Glutamatergic neuron (in vitro differentiated cells): ENCODE measurements at regions not wholly inside any gene's neighbourhood (a gene's known extent, or its start where the extent isn't known, plus 50 kb on each side); places are given as distances from the start of the nearest gene placed in this dataset.

ENCODE experiments used
- DNase-seq: peaks from one replicate; pipeline ENCODE4 v3.0.0; 2022
- H3K27ac Mint-ChIP-seq: one replicate; pipeline ENCODE4 v1.8.0; 2020; ENCODE audit warnings: mild to moderate bottlenecking, mixed read lengths, inconsistent platforms; ENCODE audit not compliant: unreplicated experiment
- H3K27me3 Mint-ChIP-seq: one replicate; pipeline ENCODE4 v1.8.0; 2020; ENCODE audit warnings: mild to moderate bottlenecking, moderate library complexity, mixed read lengths, inconsistent platforms; ENCODE audit not compliant: unreplicated experiment
- H3K36me3 Mint-ChIP-seq: one replicate; pipeline ENCODE4 v1.8.0; 2020; ENCODE audit warnings: mild to moderate bottlenecking, mixed read lengths, inconsistent platforms; ENCODE audit not compliant: unreplicated experiment
- H3K4me1 Mint-ChIP-seq: one replicate; pipeline ENCODE4 v1.8.0; 2020; ENCODE audit warnings: mild to moderate bottlenecking, low read depth, mixed read lengths, inconsistent platforms; ENCODE audit not compliant: unreplicated experiment
- H3K4me3 Mint-ChIP-seq: one replicate; pipeline ENCODE4 v1.8.0; 2020; ENCODE audit warnings: mild to moderate bottlenecking, mixed read lengths, inconsistent platforms; ENCODE audit not compliant: unreplicated experiment
- H3K9me3 Mint-ChIP-seq: one replicate; pipeline ENCODE4 v1.8.0; 2020; ENCODE audit warnings: mild to moderate bottlenecking, moderate library complexity, mixed read lengths, inconsistent platforms; ENCODE audit not compliant: unreplicated experiment
- CTCF ChIP-seq: fragments of 200-600 bp; sonication (generic); IDR thresholded peaks from one replicate; pipeline ENCODE4 v1.5.0; 2021; ENCODE audit not compliant: partially characterized antibody, unreplicated experiment

DNA sequence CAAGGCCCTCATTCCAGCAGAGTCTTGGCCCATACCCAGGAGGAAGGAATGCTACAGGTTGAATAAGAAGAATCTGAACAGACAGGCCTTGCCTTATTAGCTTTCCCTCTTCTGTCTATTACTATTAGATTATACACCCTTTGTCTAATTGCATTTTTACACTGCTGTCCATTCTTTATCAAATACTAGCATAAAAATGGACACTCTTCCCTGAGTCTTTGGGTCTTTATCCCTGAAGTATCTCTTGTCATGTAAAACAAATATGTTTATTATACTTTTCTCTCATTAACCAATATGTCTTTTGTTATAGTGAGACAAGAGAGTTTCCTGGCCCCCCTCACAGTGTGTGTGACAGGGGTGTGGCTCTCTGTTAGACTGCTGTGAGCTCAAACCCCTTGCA lies 897.4 kb upstream of the SEL1L start:
- H3K4me1 Mint-ChIP-seq = peaks cover 23% of the 10 kb centered on the region
- H3K36me3 Mint-ChIP-seq = peaks cover 5% of the 10 kb centered on the region
- peaks cover 4% of the 10 kb centered on the region for H3K27me3 Mint-ChIP-seq
- no peak overlapping the region for H3K4me3 Mint-ChIP-seq
- no peak for TF ChIP-seq CTCF
- DNase-seq = no peak
- peaks cover 4% of the 10 kb centered on the region for H3K9me3 Mint-ChIP-seq
- H3K27ac Mint-ChIP-seq = no peak overlapping the region

- DNase-seq = peak; percentile 47
- peaks cover 19% of the 10 kb centered on the region for H3K4me1 Mint-ChIP-seq
Observed at GRCh38 chr14:82432301-82433105, 898.9 kb upstream of the SEL1L start.

GRCh38 chr14:82438436-82438835 lies 904.8 kb upstream of the SEL1L start:
- Mint-ChIP-seq H3K9me3 (no peaks in the 10 kb centered on the region), H3K27ac (no peak overlapping the region), H3K36me3 (no peaks in the 10 kb centered on the region), H3K27me3 (peaks cover 2% of the 10 kb centered on the region), H3K4me1 (peaks cover 2% of the 10 kb centered on the region), H3K4me3 (no peak overlapping the region)
- no peak for TF ChIP-seq CTCF
- no peak for DNase-seq

More at GRCh38 chr14:82432301-82433105, 898.9 kb upstream of the SEL1L start:
- Mint-ChIP-seq H3K36me3 (peaks cover 5% of the 10 kb centered on the region), H3K9me3 (peaks cover 2% of the 10 kb centered on the region), H3K27me3 (peaks cover 4% of the 10 kb centered on the region), H3K4me3 (no peak overlapping the region), H3K27ac (peak overlapping the region; percentile 8)
- no peak for TF ChIP-seq CTCF

- no peak for TF ChIP-seq CTCF
- Mint-ChIP-seq H3K4me3 (no peak overlapping the region), H3K4me1 (peaks cover 8% of the 10 kb centered on the region), H3K27ac (no peak overlapping the region), H3K9me3 (no peaks in the 10 kb centered on the region), H3K36me3 (no peaks in the 10 kb centered on the region), H3K27me3 (peaks cover 2% of the 10 kb centered on the region)
- no peak for DNase-seq
Observed at GRCh38 chr14:82441270-82441669, 907.6 kb upstream of the SEL1L start.

DNA sequence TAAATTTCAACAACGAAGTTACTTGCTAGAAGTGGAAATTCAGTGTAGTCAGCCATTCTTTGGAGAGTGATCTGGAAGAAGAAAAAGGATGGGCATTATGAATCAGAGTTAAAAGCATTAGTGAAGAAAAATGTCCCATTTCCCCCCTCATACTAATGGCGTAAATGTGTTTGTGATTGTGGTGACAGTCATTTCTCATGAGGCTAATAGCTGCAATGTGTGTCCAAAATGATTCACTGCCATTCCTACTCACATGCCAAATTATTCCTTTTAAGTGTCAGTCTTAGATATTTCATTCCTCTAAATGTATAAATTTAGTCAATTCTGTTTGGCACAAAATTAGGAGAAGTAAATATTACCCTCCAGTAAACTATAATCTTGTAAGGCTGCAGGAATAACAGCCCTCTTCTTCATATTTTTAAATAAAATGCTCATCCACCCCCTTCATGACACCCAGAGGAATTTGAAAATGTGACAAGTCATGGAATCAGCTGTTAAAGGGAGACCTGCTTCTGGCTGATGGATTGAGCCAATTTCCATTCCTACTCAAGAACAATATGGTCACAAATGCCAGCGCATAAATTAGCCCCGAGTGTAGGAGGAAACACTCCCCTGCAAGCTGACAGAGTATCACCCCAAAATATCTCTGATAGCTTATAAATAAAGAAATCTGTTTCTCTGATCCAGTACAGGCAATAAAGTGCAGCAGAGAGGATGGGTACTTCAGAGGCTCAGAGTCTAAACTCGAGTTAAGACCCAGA lies 912.3 kb upstream of the SEL1L start:
- Mint-ChIP-seq H3K4me1 (peaks cover 29% of the 10 kb centered on the region), H3K27ac (peak overlapping the region; percentile 4), H3K36me3 (no peaks in the 10 kb centered on the region), H3K4me3 (peak overlapping the region; percentile 32), H3K9me3 (no peaks in the 10 kb centered on the region), H3K27me3 (peaks cover 2% of the 10 kb centered on the region)
- DNase-seq = no peak
- TF ChIP-seq CTCF = no peak
